ENCODE measurements at regions not wholly inside any gene's neighbourhood (a gene's known extent, or its start where the extent isn't known, plus 50 kb on each side); places are given as distances from the start of the nearest gene placed in this dataset.
A peak's percentile ranks its signal among the peaks of the same experiment; 100 is the strongest.

GRCh38 chr5:98243972-98244371, 529.5 kb upstream of the RGMB start:
- H3K4me3 ChIP-seq (replicated peaks; ENCODE audit: low read depth, low read length): no peak overlapping the region
- DNase-seq (ENCODE audit: low read depth): no peak

DNA sequence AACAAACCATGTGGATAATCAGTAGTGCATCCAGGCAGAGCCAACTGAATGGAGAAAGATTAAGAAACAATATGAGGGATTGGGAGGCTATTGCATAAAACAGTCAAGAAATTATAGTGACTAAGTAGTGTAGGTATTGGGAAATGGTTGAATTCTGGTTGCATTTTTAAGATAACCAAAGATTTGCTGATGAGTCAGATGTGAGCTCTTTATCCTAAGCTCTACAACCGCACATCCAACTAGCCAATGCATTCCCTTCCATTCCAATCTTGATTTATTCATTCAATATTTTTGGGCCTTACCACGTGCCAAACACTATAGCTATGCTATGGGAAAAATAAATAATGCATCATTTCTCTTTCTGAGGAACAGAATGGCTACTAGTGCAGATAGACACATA, 524.5 kb upstream of the RGMB start:
- peak; percentile 95 for DNase-seq (ENCODE audit: low read depth)

More at GRCh38 chr5:98243972-98244371, 529.5 kb upstream of the RGMB start:
- TF ChIP-seq CTCF (IDR thresholded peaks at IDR 0.05; ENCODE audit: low read length, missing control alignments): no peak

GRCh38 chr5:98258939-98259338, 514.5 kb upstream of the RGMB start:
- DNase-seq (ENCODE audit: low read depth): no peak
- no peak for TF ChIP-seq CTCF (IDR thresholded peaks at IDR 0.05; ENCODE audit: low read length, missing control alignments)
- H3K4me3 ChIP-seq (replicated peaks; ENCODE audit: low read depth, low read length): no peak overlapping the region

More for the DNA sequence above, 524.5 kb upstream of the RGMB start:
- no peak overlapping the region for H3K4me3 ChIP-seq (replicated peaks; ENCODE audit: low read depth, low read length)
- TF ChIP-seq CTCF (IDR thresholded peaks at IDR 0.05; ENCODE audit: low read length, missing control alignments): no peak

DNA sequence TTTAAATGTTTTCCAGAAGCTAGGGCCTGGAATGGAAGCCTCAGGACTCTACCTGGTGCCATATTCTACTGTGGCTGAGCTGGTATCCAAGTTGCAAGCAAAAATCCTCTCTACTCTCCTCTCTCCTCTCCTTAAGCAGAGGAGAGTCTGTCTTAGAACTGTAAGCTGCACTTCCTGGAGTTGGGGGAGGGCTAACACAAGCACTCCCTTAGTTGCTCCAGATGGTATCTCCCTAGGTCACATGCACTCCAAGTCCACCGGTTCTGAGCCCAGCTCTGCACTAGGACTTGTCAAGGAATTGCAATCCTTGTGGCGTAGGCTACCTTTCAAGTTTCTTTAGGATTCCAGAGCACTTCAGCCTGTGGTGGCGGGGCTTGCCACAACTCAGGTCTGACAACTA, 513.9 kb upstream of the RGMB start:
- no peak for TF ChIP-seq CTCF (IDR thresholded peaks at IDR 0.05; ENCODE audit: low read length, missing control alignments)
- DNase-seq (ENCODE audit: low read depth): no peak
- H3K4me3 ChIP-seq (replicated peaks; ENCODE audit: low read depth, low read length): no peak overlapping the region

GRCh38 chr5:98263084-98263483, 510.4 kb upstream of the RGMB start:
- H3K4me3 ChIP-seq (replicated peaks; ENCODE audit: low read depth, low read length): no peak overlapping the region
- no peak for DNase-seq (ENCODE audit: low read depth)
- no peak for TF ChIP-seq CTCF (IDR thresholded peaks at IDR 0.05; ENCODE audit: low read length, missing control alignments)

DNA sequence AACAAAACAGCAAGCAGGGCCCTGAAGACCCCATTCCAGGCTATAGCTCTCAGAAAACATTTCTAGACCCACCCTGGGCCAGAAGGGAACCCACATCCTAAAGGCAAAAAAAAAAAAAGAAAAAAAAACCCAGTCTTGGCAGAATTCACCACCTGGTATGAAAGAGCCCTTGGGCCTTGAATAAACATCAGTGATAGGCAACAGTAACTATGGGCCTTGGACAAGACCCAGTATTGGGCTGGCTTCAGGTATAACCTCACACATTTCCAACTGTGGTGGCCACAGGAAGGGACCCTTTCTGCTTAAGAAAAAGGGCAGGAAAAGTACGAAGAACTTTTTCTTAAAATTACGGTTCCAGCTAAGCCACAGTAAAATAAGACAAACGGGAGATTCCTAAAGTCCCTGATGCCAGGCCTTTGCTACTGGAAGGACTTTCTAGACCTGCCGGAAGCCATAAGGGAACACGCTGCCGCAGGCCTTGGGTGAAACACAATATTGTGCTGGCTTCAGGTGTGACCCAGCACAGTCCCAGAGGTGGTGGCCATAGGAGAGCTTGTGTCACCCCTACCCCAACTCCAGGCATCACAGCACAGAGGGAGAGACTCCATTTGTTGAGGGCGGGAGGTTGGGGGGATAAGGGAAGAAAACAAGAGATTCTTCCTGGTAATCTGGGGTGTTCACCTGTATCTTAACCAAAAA, 505.2 kb upstream of the RGMB start:
- TF ChIP-seq CTCF (IDR thresholded peaks at IDR 0.05; ENCODE audit: low read length, missing control alignments): no peak
- no peak for DNase-seq (ENCODE audit: low read depth)
- H3K4me3 ChIP-seq (replicated peaks; ENCODE audit: low read depth, low read length): no peak overlapping the region

DNA sequence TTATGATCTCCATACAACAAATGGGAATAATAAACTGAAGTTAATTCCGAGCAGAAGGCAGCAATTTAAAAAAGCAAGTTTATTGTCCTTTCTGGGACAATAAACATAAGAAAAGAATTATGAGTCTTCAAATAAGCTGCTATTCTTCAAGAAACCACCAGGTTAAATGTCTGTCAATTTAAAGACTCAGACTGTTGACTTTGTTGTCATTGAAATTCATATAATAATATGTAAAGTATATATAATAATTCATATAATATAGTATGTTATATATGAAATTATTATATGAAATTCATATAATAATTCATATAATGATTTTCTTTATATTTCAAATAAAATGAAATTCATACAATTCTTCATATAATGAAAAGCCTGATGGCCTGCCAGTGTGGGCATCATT, 497.5 kb upstream of the RGMB start:
- no peak for TF ChIP-seq CTCF (IDR thresholded peaks at IDR 0.05; ENCODE audit: low read length, missing control alignments)
- no peak overlapping the region for H3K4me3 ChIP-seq (replicated peaks; ENCODE audit: low read depth, low read length)
- no peak for DNase-seq (ENCODE audit: low read depth)

Data from fibroblast of pulmonary artery (primary cell).